ENCODE measurements at regions not wholly inside any gene's neighbourhood (a gene's known extent, or its start where the extent isn't known, plus 50 kb on each side); places are given as distances from the start of the nearest gene placed in this dataset.

- Histone ChIP-seq H3K4me1 (ENCODE audit: control insufficient read depth in 1 of 2, insufficient read depth in 2 of 2, low read depth in 1 of 2, low read length in 1 of 2) (peaks cover 0 to 5% of the 10 kb centered on the region in 2 experiments; a peak in 1 of 4 replicates), H3K4me2 (no peak overlapping the region), H2AFZ (ENCODE audit: low read depth) (no peak overlapping the region), H3K36me3 (replicated peaks in 1 of 2; ENCODE audit: control insufficient read depth in 1 of 2, insufficient read depth in 2 of 2, low read length in 1 of 2) (no peaks in the 10 kb centered on the region), H3K9me2 (no peaks in the 10 kb centered on the region), H3K9ac (no peak overlapping the region), H3F3A (replicated peaks; ENCODE audit: insufficient read depth) (no peaks in the 10 kb centered on the region), H3K79me2 (ENCODE audit: insufficient read depth) (no peaks in the 10 kb centered on the region), H3K4me3 (ENCODE audit: low read depth in 2 of 2, low read length in 1 of 2) (no peak overlapping the region), H3K27ac (ENCODE audit: low read depth in 2 of 2, low read length in 1 of 2) (no peak overlapping the region), H3K27me3 (ENCODE audit: insufficient read depth) (no peaks in the 10 kb centered on the region), H4K20me1 (ENCODE audit: insufficient read depth) (no peaks in the 10 kb centered on the region), H3K9me3 (no peaks in the 10 kb centered on the region)
- ChIA-PET POLR2A (no interaction called here), CTCF (no interaction called here)
- TF ChIP-seq TEAD4 (IDR thresholded peaks at IDR 0.05; ENCODE audit: borderline replicate concordance, insufficient read depth) (no peak), RCOR1 (IDR thresholded peaks at IDR 0.05; ENCODE audit: low read length) (no peak), FOSL2 (IDR thresholded peaks at IDR 0.05; ENCODE audit: borderline replicate concordance, low read depth) (no peak), POLR2AphosphoS5 (IDR thresholded peaks at IDR 0.05; ENCODE audit: low read depth, low read length) (no peak), REST (IDR thresholded peaks at IDR 0.05; ENCODE audit: low read depth, low read length) (no peak), MAX (IDR thresholded peaks at IDR 0.05; ENCODE audit: low read depth) (no peak), RXRA (IDR thresholded peaks at IDR 0.05; ENCODE audit: borderline replicate concordance, low read depth) (no peak), GATA2 (CRISPR knock-in tag; IDR thresholded peaks at IDR 0.05) (no peak), ELF1 (IDR thresholded peaks at IDR 0.05) (no peak), NFIC (IDR thresholded peaks at IDR 0.05; ENCODE audit: borderline replicate concordance) (no peak), RFX5 (IDR thresholded peaks at IDR 0.05; ENCODE audit: low read length) (no peak), CTCF (IDR thresholded peaks at IDR 0.05) (no peak), CHD2 (IDR thresholded peaks at IDR 0.05; ENCODE audit: low read length, partially characterized antibody) (no peak), JUND (IDR thresholded peaks at IDR 0.05) (no peak), SIN3A (IDR thresholded peaks at IDR 0.05; ENCODE audit: borderline replicate concordance, low read depth, low read length) (no peak), FOXJ3 (CRISPR knock-in tag; IDR thresholded peaks at IDR 0.05) (no peak), PBX3 (IDR thresholded peaks at IDR 0.05) (no peak), SMC3 (IDR thresholded peaks at IDR 0.05; ENCODE audit: low read depth, low read length) (no peak)
- 84% methylated on average over 6 of the region's 6 CpGs for WGBS (ENCODE audit: low lambda C conversion rate)
- no peak for DNase-seq
Observed at GRCh38 chr9:3773362-3774060, 247.7 kb upstream of the RFX3 start.

All from SK-N-SH (cell line).